HG03039 (cell line): ENCODE measurements at regions not wholly inside any gene's neighbourhood (a gene's known extent, or its start where the extent isn't known, plus 50 kb on each side); places are given as distances from the start of the nearest gene placed in this dataset.

Source experiments
- ATAC-seq: cut with Tn5 transposase; IDR thresholded peaks from one replicate; pipeline ENCODE4 v1.9.1; 2021; ENCODE audit warnings: mild to moderate bottlenecking, moderate library complexity; ENCODE audit not compliant: unreplicated experiment

DNA sequence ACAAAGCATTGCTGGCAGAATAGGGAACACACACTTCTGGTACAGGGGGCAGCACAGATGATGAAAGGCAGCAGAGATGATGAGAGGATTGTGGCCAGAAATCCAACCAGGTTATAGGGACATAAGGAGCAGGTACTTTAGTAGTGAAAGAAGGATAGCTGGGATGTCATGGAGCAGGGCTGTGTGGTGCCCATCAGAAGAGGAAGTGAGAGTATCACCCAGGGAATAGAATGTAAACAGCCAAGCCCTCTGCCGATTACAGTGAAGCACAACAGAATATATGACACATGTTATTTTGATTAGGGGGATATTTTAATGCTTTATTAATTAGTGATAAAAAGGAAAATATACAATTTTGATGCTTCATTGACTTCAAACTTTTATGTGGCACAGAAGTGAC, 883.4 kb upstream of the CDH2 start:
- no peak for ATAC-seq

DNA sequence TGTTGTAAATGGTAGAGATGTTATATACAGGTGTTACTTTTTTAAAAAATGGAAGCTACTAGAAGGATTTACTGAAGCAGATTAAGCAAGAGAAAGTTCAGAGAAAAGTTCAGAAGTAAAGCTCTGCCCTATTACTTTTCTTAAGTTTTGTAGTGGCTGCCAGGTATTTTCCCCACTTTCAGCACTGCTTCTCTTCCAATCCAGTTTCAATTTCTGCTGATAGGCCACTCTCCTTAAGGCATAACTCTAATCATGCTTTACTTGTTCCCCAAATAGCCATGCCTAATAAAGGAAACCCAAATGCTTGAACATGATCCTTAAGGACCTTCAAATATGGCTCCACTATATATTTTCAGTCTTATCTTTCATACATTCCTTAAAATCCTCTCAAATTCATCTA, 880.8 kb upstream of the CDH2 start:
- ATAC-seq = no peak

DNA sequence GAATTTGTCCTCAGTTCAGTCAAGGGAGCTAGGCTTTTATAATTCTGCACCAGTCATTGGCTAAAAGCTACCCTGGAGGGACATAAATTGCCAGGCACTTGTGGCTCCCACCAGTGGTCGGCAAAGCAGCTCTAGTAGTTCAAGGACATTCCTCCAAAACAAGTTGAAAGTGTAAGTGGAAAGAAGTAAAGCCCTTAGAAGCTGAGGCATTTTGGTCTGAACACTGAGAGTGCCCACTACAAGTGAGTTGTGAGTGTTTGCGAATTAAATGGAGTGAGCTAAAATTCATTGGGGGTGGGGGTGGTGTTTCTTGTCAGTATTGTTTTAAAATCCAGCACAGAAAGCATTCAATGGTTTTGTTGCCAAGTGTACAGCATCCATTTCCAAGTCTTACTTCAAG, 879.9 kb upstream of the CDH2 start:
- no peak for ATAC-seq

DNA sequence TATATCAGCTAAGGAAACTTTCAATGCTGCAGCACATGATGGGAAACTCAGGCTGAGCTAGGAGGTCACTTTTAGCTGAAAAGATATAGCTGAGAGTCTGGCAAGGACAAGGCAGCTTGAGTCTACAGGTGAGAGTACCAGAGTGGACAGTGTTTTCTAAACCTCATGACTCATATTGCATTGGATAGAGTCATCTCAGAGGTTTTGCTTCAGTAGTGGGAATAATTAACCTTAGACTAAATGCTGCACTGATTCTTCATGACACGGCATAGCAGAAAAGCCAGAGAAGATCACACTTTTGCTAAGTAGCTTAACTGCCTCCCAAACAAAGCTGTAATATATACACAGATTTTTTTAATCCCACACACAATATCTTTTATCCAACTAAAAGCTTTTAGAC, 865.0 kb upstream of the CDH2 start:
- ATAC-seq = no peak

DNA sequence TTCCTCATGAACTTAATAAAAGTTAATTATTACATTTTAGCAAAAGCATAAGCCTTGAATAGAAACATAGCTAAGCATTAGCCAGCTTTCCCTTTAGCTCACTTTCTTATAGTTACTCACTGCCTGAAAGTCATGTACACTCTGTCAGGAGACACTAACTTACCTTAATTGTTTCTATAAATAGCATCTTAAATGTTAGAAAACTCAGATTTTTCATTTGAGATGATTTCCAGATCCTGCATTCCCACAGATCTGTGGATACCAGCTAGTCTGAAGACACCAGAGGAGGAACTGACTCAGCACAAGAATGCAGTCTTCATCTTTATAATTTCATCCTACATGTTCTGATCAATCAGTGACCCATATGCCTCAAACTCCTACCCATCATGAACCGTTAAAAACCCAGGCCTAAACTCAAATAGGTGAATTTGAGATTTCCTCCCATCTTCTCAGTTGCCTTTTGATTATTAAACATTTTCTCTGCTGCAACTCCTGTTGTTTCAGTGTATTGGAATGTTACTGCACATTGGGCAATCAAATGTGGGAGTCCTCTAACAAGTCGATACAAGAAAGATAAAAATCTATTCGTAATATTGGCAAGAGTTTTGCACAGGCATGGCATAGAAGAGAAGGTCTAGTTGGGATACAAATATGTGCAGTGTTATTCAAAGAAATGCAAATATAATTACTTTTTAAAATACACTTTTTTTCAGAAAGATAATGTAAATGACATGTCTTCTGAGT, 857.4 kb upstream of the CDH2 start:
- no peak for ATAC-seq

DNA sequence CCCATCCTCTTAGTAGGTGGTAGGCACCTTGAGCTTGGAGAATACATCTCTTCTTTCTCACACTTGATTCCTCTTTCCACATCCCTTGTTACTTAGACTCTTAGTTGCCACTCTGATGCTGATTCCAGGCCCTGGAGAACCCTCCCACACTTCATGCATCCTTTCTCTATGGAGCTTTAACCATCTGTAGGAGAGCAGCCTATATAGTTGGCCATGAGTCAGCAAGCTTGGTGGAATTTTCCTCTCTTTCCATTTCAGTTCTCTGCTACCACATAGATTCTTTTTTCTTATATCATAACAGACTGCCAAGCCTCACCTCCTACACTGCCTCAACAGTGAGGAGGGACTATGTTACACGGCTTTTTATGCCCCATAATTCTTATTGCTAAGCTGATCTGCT, 851.6 kb upstream of the CDH2 start:
- no peak for ATAC-seq

DNA sequence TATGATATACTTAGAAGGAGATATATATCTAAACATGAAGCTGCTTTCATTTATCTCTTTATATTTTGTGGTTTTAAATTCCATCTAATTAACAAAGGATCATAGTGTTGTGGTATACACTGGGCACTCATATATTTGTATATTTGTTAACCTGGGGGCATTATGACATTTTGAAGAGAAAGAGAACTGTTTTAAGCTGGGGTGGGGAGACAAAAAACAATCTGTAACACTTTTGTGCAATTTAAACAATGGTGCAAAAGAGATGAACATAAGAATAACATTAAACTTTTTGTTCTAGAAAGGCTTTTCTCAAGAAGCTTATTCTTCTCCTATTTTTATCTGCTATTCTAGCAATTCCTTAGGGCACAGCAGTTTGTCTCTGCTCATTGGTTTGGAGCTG, 842.0 kb upstream of the CDH2 start:
- ATAC-seq = no peak

DNA sequence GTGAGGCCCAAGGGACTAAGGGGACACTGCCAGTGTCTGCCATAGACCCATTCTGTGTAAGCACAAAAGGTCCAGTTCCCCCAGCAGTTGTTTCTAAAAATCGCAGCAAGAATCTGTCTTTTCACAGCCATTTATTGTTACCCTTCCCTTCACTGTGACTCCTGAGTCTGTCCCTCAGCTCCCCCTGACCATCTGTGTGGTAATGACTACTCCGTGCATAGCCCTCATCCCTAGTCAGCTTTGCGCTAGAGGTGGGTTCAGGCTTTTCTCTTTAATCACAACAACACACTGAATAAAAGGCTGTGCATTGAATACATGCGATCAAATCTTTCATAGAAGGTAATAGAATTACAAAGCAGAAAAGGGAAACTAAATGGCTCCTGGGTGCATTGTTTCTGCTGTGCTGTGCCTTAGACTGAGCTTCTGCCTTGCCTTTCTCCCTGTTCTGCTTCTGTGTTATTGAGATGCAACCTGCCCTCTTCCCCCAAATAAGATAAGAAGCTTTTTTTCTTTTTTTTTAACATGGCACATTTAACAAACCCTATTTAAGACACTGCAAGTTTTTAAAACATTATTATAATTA, 836.0 kb upstream of the CDH2 start:
- ATAC-seq = no peak

DNA sequence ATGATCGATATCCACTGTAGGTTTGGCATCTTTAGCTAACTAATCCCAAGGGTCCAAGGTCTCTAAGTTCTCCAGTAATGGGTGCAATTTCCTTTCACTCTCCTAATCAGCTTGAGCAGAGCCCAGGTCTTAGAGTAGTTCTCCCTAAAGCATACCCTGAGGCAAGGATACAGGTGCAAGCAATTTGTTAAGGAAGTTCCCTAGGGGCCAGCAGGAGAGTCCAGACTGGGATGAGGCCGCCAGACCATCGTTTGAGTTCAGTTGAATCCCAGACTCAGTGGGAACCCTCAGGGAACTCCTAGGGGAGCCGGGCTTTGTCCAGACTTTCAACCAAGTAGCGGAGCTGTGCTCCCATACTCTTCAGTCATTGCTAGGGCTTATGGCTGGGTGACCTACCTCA, 835.4 kb upstream of the CDH2 start:
- no peak for ATAC-seq

DNA sequence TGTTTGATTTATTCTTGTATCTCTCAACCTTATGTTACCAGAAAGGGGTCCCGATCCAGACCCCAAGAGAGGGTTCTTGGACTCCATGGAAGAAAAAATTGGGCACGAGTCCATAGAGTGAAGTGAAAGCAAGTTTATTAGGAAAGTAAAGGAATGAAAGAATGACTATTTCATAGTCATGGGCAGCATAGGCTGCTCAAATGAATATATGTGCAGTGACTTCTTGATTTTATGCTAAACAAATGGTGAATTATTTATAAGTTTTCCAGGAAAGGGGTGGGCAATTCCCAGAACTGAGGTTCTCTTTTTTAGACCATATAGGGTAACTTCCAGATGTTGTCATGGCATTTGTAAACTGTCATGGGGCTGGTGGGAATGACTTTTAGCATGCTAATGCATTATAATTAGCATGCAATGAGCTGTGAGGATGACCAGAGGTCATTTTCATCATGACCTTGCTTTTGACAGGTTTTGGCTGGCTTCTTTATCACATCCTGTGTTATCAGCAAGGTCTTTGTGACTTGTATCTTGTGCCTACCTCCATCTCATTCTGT, 832.4 kb upstream of the CDH2 start:
- no peak for ATAC-seq

DNA sequence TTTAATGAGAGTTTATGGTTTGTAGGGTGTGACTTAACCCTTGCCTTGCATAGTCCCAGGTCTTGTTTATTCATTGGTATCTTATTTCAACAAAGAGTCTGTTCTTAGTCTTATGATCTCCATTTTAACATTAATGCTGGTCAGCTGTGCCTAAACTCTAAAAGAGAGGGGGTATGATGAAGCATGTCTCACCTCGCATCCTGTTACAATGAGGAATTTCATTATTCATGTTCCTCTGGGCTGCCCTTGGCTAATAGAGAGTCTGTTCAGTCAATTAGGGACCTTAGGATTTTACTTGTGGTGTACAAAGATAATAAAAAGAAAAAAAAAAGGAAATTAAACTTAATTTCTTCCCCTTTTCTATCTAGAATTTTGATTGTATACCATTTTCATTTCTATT, 831.9 kb upstream of the CDH2 start:
- ATAC-seq = no peak

DNA sequence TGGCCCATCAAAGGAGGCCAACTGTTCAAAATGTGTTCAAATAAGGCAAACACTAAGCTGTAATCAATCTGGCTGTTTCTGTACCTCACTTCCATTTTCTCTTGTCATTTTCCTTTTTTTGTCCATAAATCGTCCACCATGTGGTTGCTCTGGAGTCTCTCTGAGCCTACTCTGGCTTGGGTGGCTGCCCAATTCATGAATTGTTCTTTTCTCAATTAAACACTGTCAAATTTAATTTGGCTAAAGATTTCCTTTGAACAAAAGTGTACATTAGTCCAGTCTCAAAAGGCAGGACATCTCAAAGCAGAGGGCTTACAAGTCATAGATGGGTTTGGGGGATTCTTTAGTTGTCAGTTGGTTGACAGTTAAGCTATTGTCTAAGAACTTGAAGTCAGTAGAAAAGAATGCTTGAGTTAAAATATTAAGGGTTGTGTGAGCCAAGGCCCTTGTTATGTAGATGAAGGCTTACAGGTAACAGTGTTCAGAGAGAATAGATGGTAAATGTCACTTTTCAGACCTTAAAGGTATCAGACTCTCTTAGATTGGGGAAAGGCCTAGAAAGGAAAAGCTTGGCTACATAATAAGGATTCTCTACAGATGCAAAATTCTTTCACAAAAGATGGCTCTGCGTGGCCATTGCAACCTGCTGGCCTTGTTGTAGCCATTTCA, 831.2 kb upstream of the CDH2 start:
- no peak for ATAC-seq

DNA sequence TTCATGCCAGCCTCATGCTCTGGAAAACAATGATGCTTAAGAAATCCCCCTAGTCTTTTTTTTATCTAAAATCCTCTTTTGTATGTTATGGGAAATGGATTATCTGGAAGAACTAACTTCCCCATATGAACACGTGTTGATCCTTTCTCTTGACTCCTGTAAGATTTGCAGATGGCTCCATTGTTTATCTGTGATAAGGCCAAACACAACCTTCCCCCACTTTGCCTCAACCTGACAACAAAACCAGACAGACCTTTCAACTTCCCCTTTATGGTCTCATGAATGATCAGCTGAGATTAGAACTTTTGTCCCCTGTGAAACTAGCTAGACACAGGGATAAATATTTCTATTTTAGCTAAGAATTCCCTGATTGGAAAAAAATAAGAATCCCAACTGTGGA, 828.0 kb upstream of the CDH2 start:
- no peak for ATAC-seq

DNA sequence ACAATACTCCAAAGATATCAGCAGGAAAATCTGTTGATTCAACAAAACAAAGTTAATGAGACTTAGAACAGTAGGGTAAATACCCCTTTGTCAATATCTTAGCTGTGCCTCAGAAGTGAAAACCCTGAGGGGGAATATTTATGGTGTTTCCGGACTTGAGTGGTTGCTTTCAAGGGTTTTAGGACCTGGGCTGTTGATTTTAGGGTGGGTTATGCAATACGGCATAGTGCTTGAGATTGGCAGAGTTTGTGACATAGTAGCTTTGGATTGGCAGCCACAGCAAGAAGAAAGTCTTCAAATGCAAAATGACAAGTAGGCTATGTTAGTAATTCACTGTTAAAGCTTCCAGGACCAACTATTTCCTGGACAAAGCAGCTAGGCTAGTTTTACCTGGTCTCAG, 826.3 kb upstream of the CDH2 start:
- no peak for ATAC-seq

DNA sequence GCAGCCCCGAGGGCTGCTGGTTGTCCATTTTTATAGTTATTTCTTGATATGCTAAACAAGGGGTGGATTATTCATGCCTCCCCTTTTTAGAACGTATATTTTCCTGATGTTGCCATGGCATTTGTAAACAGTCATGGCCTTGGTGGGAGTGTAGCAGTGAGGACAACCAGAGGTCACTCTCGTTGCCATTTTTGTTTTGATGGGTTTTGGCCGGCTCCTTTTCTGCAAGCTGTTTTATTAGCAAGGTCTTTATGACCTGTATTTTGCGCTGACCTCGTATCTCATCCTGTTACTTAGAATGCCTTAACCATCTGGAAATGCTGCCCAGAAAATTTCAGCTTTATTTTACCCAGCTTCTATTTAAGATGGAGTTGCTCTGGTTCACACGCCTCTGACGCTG, 825.8 kb upstream of the CDH2 start:
- ATAC-seq = no peak

DNA sequence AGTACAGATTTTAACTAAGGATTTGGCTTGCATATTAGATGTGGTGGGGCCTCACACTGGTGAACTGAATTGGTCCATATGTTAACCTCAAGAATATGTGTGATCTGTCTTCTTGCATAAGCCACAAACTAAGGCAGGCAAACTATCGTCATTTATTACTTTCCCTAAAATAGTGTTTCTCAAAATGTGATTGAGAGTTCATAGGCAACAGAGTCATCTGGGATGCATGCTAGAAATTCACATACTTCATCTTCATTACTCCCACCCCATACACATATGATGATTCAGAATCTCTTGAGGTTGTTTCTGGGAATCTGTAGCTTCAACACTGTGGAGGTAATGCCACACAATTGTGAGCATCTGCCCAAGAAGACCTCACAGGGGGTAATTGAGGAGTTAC, 822.8 kb upstream of the CDH2 start:
- ATAC-seq = no peak

DNA sequence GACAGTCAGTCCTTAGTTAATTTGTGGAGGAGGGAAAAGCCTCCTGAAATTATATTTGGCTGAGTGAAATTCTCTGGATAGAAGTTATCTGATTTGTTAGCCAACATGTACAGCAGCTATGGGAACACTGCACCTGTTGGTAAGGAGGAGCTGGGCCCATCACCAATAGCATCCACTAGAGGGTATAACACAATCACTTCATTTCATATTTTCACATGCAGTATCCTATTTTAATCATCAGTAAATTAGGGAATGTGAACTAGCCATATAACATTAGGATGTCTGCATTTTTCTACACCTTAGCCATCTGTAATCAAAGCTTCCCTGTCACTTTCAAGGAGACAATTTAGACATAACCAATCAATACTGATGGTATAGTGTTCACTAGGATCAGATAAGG, 818.4 kb upstream of the CDH2 start:
- no peak for ATAC-seq

DNA sequence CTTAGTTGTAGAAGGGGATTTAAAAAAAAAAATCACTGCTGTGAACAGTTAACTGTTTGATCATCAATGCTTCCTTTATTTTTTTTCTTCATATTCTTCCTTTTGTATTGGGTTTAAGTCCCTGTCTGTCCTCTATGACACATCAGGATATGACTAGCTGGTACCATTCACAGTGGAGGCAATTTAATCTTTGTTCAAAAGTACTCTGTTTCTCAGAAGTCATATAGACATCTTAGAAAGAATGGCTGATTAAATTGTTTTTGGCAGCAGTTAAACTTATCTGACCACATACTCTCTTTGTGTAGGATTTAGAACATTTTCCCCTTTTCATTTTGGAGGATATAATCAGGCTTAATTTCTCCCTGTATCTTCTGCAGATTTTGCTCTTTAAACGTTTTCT, 807.8 kb upstream of the CDH2 start:
- no peak for ATAC-seq

DNA sequence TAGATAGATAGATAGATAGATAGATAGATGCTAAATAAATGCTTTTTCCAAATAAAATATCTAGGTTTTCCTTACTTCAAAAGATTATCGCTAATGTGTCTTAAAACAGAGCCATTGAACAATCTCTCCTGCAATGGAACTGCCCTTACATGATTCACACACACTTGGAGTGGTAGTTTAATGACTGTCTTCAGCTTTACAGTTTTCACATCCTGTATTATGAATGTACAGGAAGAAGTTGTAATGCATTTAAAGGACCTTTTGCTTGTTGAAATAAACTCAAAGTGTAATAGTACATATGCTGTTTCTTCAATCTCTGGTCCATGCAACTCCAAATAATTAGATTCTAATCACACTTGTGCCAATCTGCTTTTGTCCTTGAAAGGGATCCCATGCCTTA, 797.6 kb upstream of the CDH2 start:
- no peak for ATAC-seq

DNA sequence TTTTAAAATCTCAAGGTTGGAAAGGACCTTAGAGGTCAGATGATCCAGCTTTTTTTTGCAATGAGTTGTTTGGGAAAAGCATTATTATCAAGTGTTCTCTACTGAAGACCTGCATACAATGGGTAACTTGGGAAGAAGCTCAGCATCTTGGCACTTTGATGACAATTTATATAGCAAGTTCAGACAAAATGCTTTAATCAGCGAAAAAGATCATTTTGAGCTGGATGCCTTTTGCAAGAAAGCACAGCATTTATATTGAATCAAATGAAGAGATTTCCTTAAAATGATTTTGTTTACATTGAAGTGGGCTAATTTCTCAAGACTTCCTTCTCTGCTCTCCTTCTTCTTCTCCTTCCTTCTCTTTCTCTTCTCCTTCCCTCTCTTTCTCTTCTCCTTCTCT, 796.4 kb upstream of the CDH2 start:
- no peak for ATAC-seq

DNA sequence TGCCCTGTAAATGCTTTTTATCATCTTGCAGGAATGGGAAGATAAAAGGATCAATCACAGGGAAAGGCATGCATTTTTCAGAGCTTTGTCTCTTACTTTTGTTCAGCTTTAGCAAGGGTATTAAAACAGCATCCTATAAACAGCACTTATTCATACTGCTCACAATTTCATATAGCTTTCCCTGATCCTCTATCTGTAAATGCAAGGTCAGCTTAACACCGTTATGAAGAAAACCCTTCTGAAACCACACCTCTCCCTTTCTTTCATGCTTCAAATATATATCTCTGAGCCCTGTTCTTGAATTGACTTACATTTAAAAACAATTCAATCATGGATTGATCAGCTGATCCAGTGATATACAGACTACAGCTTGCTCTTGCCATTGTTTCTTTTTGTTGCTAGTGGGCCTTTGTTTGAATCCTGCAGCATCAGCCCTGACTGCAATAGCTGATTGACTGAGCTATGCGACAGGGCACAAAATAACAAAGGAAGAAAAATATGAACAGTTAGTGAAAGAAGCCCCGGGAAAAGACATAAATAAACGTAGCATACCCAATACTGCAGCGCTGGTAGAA, 795.5 kb upstream of the CDH2 start:
- ATAC-seq = no peak

DNA sequence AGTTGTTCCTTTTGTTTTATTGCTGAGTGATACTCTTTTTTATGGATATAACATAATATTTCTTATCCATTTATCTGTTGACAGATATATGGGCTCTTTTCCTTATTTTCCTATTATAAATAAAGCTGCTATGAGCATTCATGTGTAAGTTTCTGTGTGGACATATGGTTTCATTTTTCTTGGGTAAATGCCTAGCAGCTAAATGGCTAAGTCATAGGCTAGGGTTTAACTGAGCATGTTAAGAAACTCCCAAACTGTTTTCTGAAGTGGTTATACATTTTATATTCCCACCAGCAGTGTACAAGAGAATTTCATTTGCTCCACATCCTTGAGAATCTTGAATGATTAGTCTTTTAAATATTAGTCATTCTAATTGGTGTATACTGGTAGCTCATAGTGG, 786.6 kb upstream of the CDH2 start:
- ATAC-seq = no peak
